VCaP (cell line): ENCODE measurements at regions not wholly inside any gene's neighbourhood (a gene's known extent, or its start where the extent isn't known, plus 50 kb on each side); places are given as distances from the start of the nearest gene placed in this dataset.

Source experiments
- H3K27ac ChIP-seq: fragments of 450-650 bp; 2 replicates; pipeline ENCODE4 v1.5.1; 2017
- CTCF ChIP-seq: fragments of 450-650 bp; conservative IDR thresholded peaks from 2 replicates; pipeline ENCODE4 v1.5.1; 2017; ENCODE audit warnings: mild to moderate bottlenecking, moderate library complexity

- no peak overlapping the region for H3K27ac ChIP-seq
- TF ChIP-seq CTCF = no peak
These were observed 902.5 kb downstream of the ZPLD1 start for GRCh38 chr3:103337179-103337845.

DNA sequence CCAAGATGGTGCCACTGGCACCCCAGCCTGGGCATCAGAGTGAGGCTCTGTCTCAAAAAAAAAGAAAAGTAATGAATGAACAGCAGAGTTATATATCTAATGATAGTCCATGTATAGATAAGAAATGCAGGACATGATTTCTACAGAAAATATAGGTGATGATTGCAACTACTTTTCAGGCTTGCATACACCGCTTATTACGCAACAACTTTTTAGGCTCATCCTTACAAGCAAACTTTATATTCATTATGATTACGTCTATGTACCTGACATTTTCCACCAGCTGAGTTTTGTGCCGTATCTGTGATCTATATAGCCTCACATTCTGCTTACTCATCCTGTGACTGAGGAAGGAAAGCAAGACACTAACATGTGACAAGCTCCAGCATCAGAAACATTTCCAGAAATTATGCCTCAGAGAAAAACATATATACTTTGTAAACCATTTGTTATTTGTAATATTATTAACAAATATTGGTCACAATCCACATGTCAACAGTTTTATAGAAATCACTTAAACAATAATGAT, 906.3 kb downstream of the ZPLD1 start:
- H3K27ac ChIP-seq = no peak overlapping the region
- TF ChIP-seq CTCF = no peak

DNA sequence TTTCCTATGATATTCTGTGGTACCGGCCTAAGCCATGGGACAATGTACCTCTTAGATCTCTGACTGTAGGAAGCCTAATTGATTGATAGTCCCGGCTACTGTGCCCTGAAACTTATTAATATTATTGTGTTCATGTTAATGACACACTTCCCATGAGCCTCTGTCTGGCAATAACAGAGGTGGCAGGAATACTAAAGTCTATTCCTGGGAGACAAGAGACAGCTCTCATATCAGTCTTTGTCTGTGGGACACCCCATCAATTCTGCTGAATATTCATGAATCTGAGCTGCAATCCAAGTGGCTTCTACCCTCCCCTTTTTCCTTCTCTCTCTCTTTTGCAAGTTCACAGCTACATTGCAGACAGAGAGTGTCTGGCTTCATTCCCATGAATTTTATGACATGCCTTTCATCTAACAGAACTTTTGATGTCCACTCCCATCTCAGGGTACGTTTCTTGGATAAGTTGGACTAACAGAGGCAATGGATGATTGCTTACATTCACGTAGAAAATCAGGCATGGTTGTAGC, 907.5 kb downstream of the ZPLD1 start:
- H3K27ac ChIP-seq = no peak overlapping the region
- TF ChIP-seq CTCF = no peak

GRCh38 chr3:103349760-103350159, 914.9 kb downstream of the ZPLD1 start:
- H3K27ac ChIP-seq = no peak overlapping the region
- no peak for TF ChIP-seq CTCF

GRCh38 chr3:103365467-103365866, 930.7 kb downstream of the ZPLD1 start:
- TF ChIP-seq CTCF = no peak
- H3K27ac ChIP-seq = no peak overlapping the region

DNA sequence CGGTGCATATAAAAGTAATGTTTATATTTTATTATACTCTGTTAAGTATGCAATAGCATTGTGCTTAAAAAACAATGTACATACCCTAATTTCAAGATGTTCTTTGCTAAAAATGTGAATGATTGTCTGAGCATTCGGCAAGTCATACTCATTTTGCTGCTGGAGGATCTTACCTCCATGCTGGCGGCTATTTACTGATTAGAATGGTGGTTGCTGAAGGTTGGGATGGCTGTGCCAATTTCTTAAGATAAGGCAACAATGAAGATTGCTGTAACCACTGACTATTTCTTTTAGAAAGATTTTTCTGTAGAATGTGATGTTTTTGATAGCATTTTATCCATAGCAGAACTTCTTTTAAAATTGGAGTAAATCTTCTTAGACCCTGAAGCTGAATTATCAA, 932.7 kb downstream of the ZPLD1 start:
- TF ChIP-seq CTCF = no peak
- H3K27ac ChIP-seq = no peak overlapping the region

- no peak for TF ChIP-seq CTCF
- no peak overlapping the region for H3K27ac ChIP-seq
These were observed 936.6 kb downstream of the ZPLD1 start for GRCh38 chr3:103371411-103371810.
